ENCODE measurements at regions not wholly inside any gene's neighbourhood (a gene's known extent, or its start where the extent isn't known, plus 50 kb on each side); places are given as distances from the start of the nearest gene placed in this dataset.

- no peak overlapping the region for H3K4me3 ChIP-seq
- peak overlapping the region in 1 of 10 donors; percentile 25 for H3K27ac ChIP-seq
- no peaks in the 10 kb centered on the region for H3K36me3 ChIP-seq
- TF ChIP-seq, protein P1, sequence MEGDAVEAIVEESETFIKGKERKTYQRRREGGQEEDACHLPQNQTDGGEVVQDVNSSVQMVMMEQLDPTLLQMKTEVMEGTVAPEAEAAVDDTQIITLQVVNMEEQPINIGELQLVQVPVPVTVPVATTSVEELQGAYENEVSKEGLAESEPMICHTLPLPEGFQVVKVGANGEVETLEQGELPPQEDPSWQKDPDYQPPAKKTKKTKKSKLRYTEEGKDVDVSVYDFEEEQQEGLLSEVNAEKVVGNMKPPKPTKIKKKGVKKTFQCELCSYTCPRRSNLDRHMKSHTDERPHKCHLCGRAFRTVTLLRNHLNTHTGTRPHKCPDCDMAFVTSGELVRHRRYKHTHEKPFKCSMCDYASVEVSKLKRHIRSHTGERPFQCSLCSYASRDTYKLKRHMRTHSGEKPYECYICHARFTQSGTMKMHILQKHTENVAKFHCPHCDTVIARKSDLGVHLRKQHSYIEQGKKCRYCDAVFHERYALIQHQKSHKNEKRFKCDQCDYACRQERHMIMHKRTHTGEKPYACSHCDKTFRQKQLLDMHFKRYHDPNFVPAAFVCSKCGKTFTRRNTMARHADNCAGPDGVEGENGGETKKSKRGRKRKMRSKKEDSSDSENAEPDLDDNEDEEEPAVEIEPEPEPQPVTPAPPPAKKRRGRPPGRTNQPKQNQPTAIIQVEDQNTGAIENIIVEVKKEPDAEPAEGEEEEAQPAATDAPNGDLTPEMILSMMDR (IDR thresholded peaks at IDR 0.05) = no peak
- intact Hi-C loops (cut with DNase I) = no loop called here
- peaks cover 0 to 28% (median 8%) of the 10 kb centered on the region in 9 donors for H3K4me1 ChIP-seq
- ATAC-seq (no peak), DNase-seq (no peak)
- H3K9me3 ChIP-seq = peaks cover 0 to 16% (median 0%) of the 10 kb centered on the region in 11 donors
- 69 to 73% methylated on average over 3 of the region's 3 CpGs for WGBS, 2 donors
- no peaks in the 10 kb centered on the region for H3K27me3 ChIP-seq
Observed at GRCh38 chr18:10231220-10231619, 223.2 kb upstream of the APCDD1 start.

GRCh38 chr18:10232062-10232461 is 222.4 kb upstream of the APCDD1 start:
- ATAC-seq (peak in 4 of 8 donors; percentile 43 to 70 (median 60)), DNase-seq (no peak)
- H3K27ac ChIP-seq = peak overlapping the region in 1 of 10 donors; percentile 25
- peaks cover 0 to 16% (median 0%) of the 10 kb centered on the region in 11 donors for H3K9me3 ChIP-seq
- intact Hi-C loops (cut with DNase I) = no loop called here
- TF ChIP-seq, protein P1 (IDR thresholded peaks at IDR 0.05) = no peak
- WGBS, 2 donors = 59 to 65% methylated on average over 2 of the region's 2 CpGs
- peaks cover 0 to 28% (median 8%) of the 10 kb centered on the region in 9 donors for H3K4me1 ChIP-seq
- H3K4me3 ChIP-seq = no peak overlapping the region
- no peaks in the 10 kb centered on the region for H3K27me3 ChIP-seq
- no peaks in the 10 kb centered on the region for H3K36me3 ChIP-seq

- intact Hi-C loops (cut with DNase I) = no loop called here
- no peaks in the 10 kb centered on the region for H3K36me3 ChIP-seq
- WGBS, 2 donors = 92% methylated on average over 10 of the region's 10 CpGs
- H3K27me3 ChIP-seq = no peaks in the 10 kb centered on the region
- TF ChIP-seq, protein P1 (IDR thresholded peaks at IDR 0.05) = no peak
- ATAC-seq (no peak), DNase-seq (no peak)
- H3K9me3 ChIP-seq = peaks cover 0 to 16% (median 0%) of the 10 kb centered on the region in 11 donors
- H3K4me1 ChIP-seq = peaks cover 0 to 23% (median 8%) of the 10 kb centered on the region in 9 donors
- no peak overlapping the region for H3K27ac ChIP-seq
- no peak overlapping the region for H3K4me3 ChIP-seq
Observed at GRCh38 chr18:10233082-10233875, 221.2 kb upstream of the APCDD1 start.

DNA sequence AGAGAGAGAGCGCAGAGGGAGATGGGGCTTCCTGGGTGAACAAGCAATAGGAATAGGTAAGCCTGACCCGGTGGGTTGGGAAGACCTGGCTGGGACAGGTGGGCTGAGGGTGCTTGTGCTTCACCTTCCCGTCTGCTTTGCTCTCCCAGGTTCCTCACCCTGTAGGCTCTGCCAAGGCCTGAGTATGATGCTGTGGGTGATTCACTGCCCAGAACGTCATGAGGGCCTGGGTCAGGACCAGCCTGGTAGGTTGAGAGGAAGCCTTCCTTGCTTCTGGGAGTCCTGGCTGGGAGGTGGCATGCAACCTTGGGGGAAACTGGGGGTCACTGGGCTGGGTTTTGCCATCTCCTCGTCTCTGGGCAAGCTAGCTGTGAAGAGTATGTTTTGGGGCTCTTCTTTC is 220.2 kb upstream of the APCDD1 start:
- ATAC-seq = no peak
- Histone ChIP-seq H3K4me1 (peaks cover 0 to 27% (median 14%) of the 10 kb centered on the region in 9 donors), H3K9me3 (peaks cover 0 to 15% (median 0%) of the 10 kb centered on the region in 11 donors), H3K36me3 (no peaks in the 10 kb centered on the region), H3K4me3 (no peak overlapping the region), H3K27ac (no peak overlapping the region), H3K27me3 (no peaks in the 10 kb centered on the region)
- 95 to 96% methylated on average over 5 of the region's 5 CpGs for WGBS, 2 donors
- DNase-seq = no peak
- TF ChIP-seq, protein P1 (IDR thresholded peaks at IDR 0.05) = no peak
- intact Hi-C loops (cut with DNase I) = no loop called here
